ENCODE measurements at regions not wholly inside any gene's neighbourhood (a gene's known extent, or its start where the extent isn't known, plus 50 kb on each side); places are given as distances from the start of the nearest gene placed in this dataset.

GRCh38 chr20:43248341-43248740 is 58.6 kb upstream of the PTPRT start:
- TF ChIP-seq CTCF (IDR thresholded peaks at IDR 0.05; ENCODE audit: low read length) (no peak), EZH2 (IDR thresholded peaks at IDR 0.05; ENCODE audit: borderline replicate concordance, low read length) (no peak)

Measured in OCI-LY1 (cell line).